Spleen (tissue), 7 donors: ENCODE measurements at regions not wholly inside any gene's neighbourhood (a gene's known extent, or its start where the extent isn't known, plus 50 kb on each side); places are given as distances from the start of the nearest gene placed in this dataset.

Experiments
- POLR2A ChIP-seq, 3 donors: fragments of 450-650 bp; IDR thresholded peaks; one replicate each; pipeline ENCODE4 v1.5.1; 2017; ENCODE audit warnings: antibody characterized with exemption in 3 of 3, mild to moderate bottlenecking in 1 of 3
- POLR2AphosphoS5 ChIP-seq, 3 donors: sonication (generic); formaldehyde crosslinking; IDR thresholded peaks; one replicate each; pipeline ENCODE4 v1.5.1; 2017; ENCODE audit warnings: antibody characterized with exemption in 3 of 3
- TF ChIP-seq, protein P1 (sequence below), 11 experiments: fragments of 200-600 bp in 7 of 11; fragments of 450-650 bp in 4 of 11; sonication (generic) in 4 of 11; IDR thresholded peaks in 8 of 11; conservative IDR thresholded peaks in 3 of 11; 1 replicate in 7 of 11; 2 replicates in 4 of 11; pipeline versions ENCODE4 v1.4.0 to v1.8.0; 2016 to 2021; ENCODE audit warnings: antibody characterized with exemption in 11 of 11, inconsistent platforms in 4 of 11, mild to moderate bottlenecking in 1 of 11
- donor health status: DM: no; HTN: no; CAD: no; lungs with moderate emphysema.
- donor health status: DM: no; HTN: no; CAD: no.
- donor health status: DM: no; HTN: no; CAD: no.

DNA sequence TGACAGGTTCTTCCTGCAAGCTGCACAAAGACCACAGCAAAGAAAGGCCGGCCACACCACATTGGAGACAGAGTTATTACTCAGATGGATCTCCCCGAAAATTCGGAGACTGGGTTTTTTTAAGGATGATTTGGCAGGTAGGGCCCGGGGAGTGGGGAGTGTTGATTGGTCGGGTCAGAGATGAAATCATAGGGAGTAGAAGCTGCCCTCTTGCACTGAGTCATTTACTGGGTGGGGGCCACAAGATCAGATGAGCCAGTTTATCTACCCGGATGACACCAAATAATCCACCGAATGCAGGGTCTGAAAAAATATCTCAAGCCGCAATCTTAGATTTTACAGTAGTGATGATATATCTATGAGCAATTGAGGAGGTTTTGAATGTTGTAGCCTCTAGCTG, 401.8 kb upstream of the FAT3 start:
- TF ChIP-seq POLR2A (IDR thresholded peaks at IDR 0.05) (no peak), POLR2AphosphoS5 (IDR thresholded peaks at IDR 0.05) (no peak)
- TF ChIP-seq, protein P1, sequence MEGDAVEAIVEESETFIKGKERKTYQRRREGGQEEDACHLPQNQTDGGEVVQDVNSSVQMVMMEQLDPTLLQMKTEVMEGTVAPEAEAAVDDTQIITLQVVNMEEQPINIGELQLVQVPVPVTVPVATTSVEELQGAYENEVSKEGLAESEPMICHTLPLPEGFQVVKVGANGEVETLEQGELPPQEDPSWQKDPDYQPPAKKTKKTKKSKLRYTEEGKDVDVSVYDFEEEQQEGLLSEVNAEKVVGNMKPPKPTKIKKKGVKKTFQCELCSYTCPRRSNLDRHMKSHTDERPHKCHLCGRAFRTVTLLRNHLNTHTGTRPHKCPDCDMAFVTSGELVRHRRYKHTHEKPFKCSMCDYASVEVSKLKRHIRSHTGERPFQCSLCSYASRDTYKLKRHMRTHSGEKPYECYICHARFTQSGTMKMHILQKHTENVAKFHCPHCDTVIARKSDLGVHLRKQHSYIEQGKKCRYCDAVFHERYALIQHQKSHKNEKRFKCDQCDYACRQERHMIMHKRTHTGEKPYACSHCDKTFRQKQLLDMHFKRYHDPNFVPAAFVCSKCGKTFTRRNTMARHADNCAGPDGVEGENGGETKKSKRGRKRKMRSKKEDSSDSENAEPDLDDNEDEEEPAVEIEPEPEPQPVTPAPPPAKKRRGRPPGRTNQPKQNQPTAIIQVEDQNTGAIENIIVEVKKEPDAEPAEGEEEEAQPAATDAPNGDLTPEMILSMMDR (IDR thresholded peaks at IDR 0.05 in 8 of 11, conservative IDR thresholded peaks at IDR 0.05 in 3 of 11) = no peak
